NCI-H524 (cell line): ENCODE measurements at regions not wholly inside any gene's neighbourhood (a gene's known extent, or its start where the extent isn't known, plus 50 kb on each side); places are given as distances from the start of the nearest gene placed in this dataset.

Experiments
- DNase-seq, 2 experiments: peaks; one replicate each; lab custom pipeline; 2025; lab: John Stamatoyannopoulos, UW

- no peak for DNase-seq
Observed at GRCh38 chr1:219993554-219994433, 52.5 kb downstream of the EPRS1 start.

- DNase-seq, result no peak
Observed at GRCh38 chr1:219991919-219992318, 54.4 kb downstream of the EPRS1 start.

- DNase-seq, result no peak
Observed at GRCh38 chr1:219991511-219991810, 54.8 kb downstream of the EPRS1 start.

- DNase-seq, result peak; percentile 1 to 30
Observed at GRCh38 chr1:219990782-219991510, 55.4 kb downstream of the EPRS1 start.

GRCh38 chr1:219989766-219990165 lies 56.5 kb downstream of the EPRS1 start:
- no peak for DNase-seq

DNA sequence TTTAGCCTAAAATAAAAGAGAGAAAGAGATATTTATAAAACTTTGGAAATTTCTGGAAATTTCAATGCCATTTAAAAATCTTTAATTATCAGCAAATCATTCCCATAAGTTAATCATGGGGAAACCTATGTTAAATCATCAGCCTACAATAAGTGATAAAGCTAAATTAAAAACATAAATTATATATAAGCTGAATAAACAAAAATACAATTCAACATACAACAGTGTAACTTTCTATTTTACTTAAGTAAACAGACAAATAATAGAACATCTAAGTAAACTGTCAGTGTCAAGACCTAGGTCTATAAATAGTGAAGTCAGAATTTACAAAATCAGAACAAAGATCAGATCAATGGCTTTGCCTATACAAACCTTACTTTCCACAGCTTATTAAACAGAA lies 57.5 kb downstream of the EPRS1 start:
- DNase-seq, result no peak

DNA sequence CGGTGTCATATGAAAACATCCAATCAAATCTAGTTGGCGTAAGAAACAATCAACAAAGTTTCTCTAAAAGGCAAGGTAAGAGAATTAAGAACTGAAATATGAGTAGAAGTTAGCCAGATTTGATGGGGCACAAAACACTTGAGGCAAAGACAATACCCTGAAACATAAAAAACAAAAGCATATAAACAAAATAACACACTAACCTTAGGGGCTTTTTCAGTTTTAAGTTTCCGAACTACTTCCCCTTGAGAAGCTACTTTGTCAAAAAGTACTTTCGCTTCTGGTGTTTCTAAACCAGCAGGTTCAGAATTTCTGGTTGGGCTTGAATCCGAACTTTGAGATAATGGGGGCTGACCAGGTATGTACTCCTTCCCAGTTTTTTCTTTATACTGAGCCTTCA lies 57.9 kb downstream of the EPRS1 start:
- DNase-seq, result no peak

- DNase-seq, result no peak
Observed at GRCh38 chr1:219987325-219987724, 59.0 kb upstream of the SLC30A10 start.

- DNase-seq, result no peak
Observed at GRCh38 chr1:219985169-219985568, 56.8 kb upstream of the SLC30A10 start.
